ENCODE measurements at regions not wholly inside any gene's neighbourhood (a gene's known extent, or its start where the extent isn't known, plus 50 kb on each side); places are given as distances from the start of the nearest gene placed in this dataset.

DNA sequence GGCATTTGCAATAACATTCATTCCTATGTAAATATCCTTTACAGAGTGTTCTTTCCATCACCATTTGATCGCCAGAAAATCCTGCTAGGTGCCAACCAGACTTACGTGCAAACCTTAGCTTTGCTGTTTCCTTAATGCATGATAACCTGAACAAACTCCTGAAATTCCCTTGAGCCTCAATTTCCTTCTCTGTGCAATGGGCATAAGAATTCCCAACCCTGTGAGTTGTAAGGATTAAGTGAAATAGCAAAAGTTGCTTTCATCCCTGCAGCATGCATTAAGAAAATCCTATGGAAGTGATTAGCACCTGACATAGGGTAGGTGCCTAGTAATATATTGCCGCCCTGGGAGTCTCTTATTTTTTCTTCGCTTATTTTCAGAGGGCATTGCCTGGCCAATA is 272.7 kb downstream of the MAF start (continued):
- TF ChIP-seq, protein P1, sequence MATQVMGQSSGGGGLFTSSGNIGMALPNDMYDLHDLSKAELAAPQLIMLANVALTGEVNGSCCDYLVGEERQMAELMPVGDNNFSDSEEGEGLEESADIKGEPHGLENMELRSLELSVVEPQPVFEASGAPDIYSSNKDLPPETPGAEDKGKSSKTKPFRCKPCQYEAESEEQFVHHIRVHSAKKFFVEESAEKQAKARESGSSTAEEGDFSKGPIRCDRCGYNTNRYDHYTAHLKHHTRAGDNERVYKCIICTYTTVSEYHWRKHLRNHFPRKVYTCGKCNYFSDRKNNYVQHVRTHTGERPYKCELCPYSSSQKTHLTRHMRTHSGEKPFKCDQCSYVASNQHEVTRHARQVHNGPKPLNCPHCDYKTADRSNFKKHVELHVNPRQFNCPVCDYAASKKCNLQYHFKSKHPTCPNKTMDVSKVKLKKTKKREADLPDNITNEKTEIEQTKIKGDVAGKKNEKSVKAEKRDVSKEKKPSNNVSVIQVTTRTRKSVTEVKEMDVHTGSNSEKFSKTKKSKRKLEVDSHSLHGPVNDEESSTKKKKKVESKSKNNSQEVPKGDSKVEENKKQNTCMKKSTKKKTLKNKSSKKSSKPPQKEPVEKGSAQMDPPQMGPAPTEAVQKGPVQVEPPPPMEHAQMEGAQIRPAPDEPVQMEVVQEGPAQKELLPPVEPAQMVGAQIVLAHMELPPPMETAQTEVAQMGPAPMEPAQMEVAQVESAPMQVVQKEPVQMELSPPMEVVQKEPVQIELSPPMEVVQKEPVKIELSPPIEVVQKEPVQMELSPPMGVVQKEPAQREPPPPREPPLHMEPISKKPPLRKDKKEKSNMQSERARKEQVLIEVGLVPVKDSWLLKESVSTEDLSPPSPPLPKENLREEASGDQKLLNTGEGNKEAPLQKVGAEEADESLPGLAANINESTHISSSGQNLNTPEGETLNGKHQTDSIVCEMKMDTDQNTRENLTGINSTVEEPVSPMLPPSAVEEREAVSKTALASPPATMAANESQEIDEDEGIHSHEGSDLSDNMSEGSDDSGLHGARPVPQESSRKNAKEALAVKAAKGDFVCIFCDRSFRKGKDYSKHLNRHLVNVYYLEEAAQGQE (IDR thresholded peaks at IDR 0.05; ENCODE audit: unreplicated experiment): no peak
- TF ChIP-seq NANOG (IDR thresholded peaks at IDR 0.05; ENCODE audit: borderline replicate concordance) (no peak), JUNB (IDR thresholded peaks at IDR 0.05; ENCODE audit: unreplicated experiment) (no peak), CREB1 (CRISPR knock-in tag; IDR thresholded peaks at IDR 0.05; ENCODE audit: low read depth) (no peak), EZH2phosphoT487 (IDR thresholded peaks at IDR 0.05; ENCODE audit: unreplicated experiment) (no peak)

DNA sequence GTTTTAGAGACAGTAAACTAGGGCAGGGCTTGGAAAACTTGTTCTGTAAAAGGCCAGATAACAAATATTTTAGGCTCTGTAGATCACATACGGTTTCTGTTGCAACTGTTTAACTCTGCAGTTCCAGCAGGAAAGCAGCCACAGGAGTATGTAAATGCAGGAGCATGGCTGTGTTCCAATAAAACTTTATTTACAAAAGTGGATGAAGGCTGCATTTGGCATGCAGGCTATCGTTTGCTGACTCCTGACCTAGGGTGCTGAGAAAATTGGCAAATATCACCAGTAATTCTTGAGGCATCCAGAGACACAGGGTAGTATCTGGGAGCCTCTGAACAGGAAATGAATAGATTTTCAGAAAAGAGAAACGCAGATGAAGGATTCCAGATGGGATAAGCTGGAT is 274.0 kb downstream of the MAF start:
- ATAC-seq: no peak

DNA sequence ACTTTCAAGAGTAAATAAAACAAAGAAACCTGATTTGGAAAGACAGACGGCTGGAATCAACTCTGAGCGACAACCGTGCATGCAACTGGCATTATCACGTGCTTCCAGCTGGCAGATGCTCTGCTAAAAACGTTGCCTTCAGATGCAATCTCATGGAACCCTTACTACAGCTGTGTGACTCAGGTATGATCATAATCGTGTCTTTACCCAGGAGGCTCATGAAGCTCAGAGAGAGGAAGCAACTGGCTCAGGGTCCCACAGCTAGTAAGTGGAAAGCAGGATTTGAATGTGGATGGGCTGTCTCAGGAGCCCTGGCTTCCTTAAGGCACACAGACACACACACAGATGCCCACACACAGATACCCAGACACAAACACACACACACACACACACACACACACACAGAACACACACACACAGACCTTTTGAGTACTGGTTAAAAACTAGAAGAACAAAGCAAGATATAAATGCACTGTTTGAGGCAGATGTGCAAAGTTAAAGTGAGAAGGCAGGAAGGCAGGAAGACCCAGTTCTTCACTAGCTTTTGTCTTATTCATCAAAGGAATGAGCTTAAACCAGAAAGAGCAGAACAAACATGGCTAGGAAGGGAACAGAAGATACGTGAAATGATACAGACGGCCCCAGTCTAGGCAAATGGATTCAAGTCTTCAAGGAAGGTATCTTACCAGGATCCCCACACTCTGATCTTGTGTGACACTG is 275.2 kb downstream of the MAF start:
- Histone ChIP-seq H2AFZ (no peak overlapping the region), H4K20me1 (replicated peaks; ENCODE audit: insufficient read depth) (no peaks in the 10 kb centered on the region), H3K4me3 (no peak overlapping the region), H3K9me2 (ENCODE audit: insufficient read depth) (no peaks in the 10 kb centered on the region), H3K4me1 (ENCODE audit: insufficient read depth) (peaks cover 42% of the 10 kb centered on the region), H3F3A (replicated peaks; ENCODE audit: low read depth) (no peaks in the 10 kb centered on the region; the same call in 1 of the 2 replicates), H3K4me2 (no peak overlapping the region), H3K79me2 (replicated peaks; ENCODE audit: insufficient read depth) (no peaks in the 10 kb centered on the region), H3K27me3 (ENCODE audit: insufficient read depth) (no peaks in the 10 kb centered on the region), H3K27ac (ENCODE audit: low read depth) (no peak overlapping the region), H3K36me3 (ENCODE audit: insufficient read depth) (no peaks in the 10 kb centered on the region)
- Mint-ChIP-seq H3K27me3 (ENCODE audit: insufficient read depth, low read depth, poor library complexity) (peaks cover 7% of the 10 kb centered on the region), H3K27ac (no peak overlapping the region), H3K9me3 (no peaks in the 10 kb centered on the region), H3K36me3 (ENCODE audit: low read depth) (no peaks in the 10 kb centered on the region), H3K4me3 (no peak overlapping the region), H3K4me1 (peaks cover 35% of the 10 kb centered on the region)
- TF ChIP-seq, protein P2, sequence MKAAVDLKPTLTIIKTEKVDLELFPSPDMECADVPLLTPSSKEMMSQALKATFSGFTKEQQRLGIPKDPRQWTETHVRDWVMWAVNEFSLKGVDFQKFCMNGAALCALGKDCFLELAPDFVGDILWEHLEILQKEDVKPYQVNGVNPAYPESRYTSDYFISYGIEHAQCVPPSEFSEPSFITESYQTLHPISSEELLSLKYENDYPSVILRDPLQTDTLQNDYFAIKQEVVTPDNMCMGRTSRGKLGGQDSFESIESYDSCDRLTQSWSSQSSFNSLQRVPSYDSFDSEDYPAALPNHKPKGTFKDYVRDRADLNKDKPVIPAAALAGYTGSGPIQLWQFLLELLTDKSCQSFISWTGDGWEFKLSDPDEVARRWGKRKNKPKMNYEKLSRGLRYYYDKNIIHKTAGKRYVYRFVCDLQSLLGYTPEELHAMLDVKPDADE (IDR thresholded peaks at IDR 0.05): no peak
- no peak for TF ChIP-seq NANOG (IDR thresholded peaks at IDR 0.05; ENCODE audit: borderline replicate concordance)
- no peak for TF ChIP-seq POLR2AphosphoS5 (IDR thresholded peaks at IDR 0.05; ENCODE audit: low read depth)
- no peak for TF ChIP-seq ZNF114 (CRISPR knock-in tag; IDR thresholded peaks at IDR 0.05)
- TF ChIP-seq, protein P3, sequence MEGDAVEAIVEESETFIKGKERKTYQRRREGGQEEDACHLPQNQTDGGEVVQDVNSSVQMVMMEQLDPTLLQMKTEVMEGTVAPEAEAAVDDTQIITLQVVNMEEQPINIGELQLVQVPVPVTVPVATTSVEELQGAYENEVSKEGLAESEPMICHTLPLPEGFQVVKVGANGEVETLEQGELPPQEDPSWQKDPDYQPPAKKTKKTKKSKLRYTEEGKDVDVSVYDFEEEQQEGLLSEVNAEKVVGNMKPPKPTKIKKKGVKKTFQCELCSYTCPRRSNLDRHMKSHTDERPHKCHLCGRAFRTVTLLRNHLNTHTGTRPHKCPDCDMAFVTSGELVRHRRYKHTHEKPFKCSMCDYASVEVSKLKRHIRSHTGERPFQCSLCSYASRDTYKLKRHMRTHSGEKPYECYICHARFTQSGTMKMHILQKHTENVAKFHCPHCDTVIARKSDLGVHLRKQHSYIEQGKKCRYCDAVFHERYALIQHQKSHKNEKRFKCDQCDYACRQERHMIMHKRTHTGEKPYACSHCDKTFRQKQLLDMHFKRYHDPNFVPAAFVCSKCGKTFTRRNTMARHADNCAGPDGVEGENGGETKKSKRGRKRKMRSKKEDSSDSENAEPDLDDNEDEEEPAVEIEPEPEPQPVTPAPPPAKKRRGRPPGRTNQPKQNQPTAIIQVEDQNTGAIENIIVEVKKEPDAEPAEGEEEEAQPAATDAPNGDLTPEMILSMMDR (conservative IDR thresholded peaks at IDR 0.05; ENCODE audit: low read depth in 2 of 2): no peak
- TF ChIP-seq EZH2phosphoT487 (IDR thresholded peaks at IDR 0.05; ENCODE audit: unreplicated experiment): no peak
- no peak for TF ChIP-seq CREB1 (CRISPR knock-in tag; IDR thresholded peaks at IDR 0.05; ENCODE audit: low read depth)
- ATAC-seq (no peak), DNase-seq (ENCODE audit: low spot score) (no peak)

More for the DNA sequence above, 274.0 kb downstream of the MAF start:
- Histone ChIP-seq H3K79me2 (replicated peaks; ENCODE audit: insufficient read depth) (no peaks in the 10 kb centered on the region), H3K4me3 (no peak overlapping the region), H3K4me2 (peak overlapping the region; percentile 59), H3K27me3 (ENCODE audit: insufficient read depth) (no peaks in the 10 kb centered on the region), H4K20me1 (replicated peaks; ENCODE audit: insufficient read depth) (no peaks in the 10 kb centered on the region), H2AFZ (no peak overlapping the region), H3K4me1 (ENCODE audit: insufficient read depth) (peaks cover 42% of the 10 kb centered on the region), H3K27ac (ENCODE audit: low read depth) (no peak overlapping the region), H3F3A (replicated peaks; ENCODE audit: low read depth) (no peaks in the 10 kb centered on the region; the same call in 1 of the 2 replicates), H3K9me2 (ENCODE audit: insufficient read depth) (no peaks in the 10 kb centered on the region), H3K36me3 (ENCODE audit: insufficient read depth) (no peaks in the 10 kb centered on the region)
- Mint-ChIP-seq H3K4me3 (no peak overlapping the region), H3K27ac (peak overlapping the region; percentile 25; the same call in 1 of the 2 replicates), H3K9me3 (no peaks in the 10 kb centered on the region), H3K36me3 (ENCODE audit: low read depth) (no peaks in the 10 kb centered on the region), H3K4me1 (peaks cover 35% of the 10 kb centered on the region), H3K27me3 (ENCODE audit: insufficient read depth, low read depth, poor library complexity) (peaks cover 7% of the 10 kb centered on the region)
- no peak for DNase-seq (ENCODE audit: low spot score)
- no peak for TF ChIP-seq STAT1 (IDR thresholded peaks at IDR 0.05; ENCODE audit: unreplicated experiment)
- TF ChIP-seq CREB1 (CRISPR knock-in tag; IDR thresholded peaks at IDR 0.05; ENCODE audit: low read depth): no peak
- no peak for TF ChIP-seq POLR2AphosphoS5 (IDR thresholded peaks at IDR 0.05; ENCODE audit: low read depth)
